Lung (tissue), 11 donors: ENCODE measurements at regions not wholly inside any gene's neighbourhood (a gene's known extent, or its start where the extent isn't known, plus 50 kb on each side); places are given as distances from the start of the nearest gene placed in this dataset.

ENCODE experiments used
- ATAC-seq: fragments of 200-7000 bp; cut with Tn5 transposase; one replicate; pipeline ENCODE4 v1.9.1; 2020; ENCODE audit warnings: moderate number of reproducible peaks; ENCODE audit not compliant: insufficient read depth, low FRiP score
- DNase-seq, 3 donors: peaks; one replicate each; pipeline ENCODE4 v3.0.0-alpha.2; 2013 to 2017
- H3K27ac ChIP-seq, 2 donors: one replicate each; pipeline ENCODE4 v1.5.1; 2013; ENCODE audit warnings: mild to moderate bottlenecking in 2 of 2, moderate library complexity in 2 of 2, control low read depth in 1 of 2, inconsistent platforms in 1 of 2, low read depth in 1 of 2, low read length in 1 of 2
- H3K27me3 ChIP-seq, 3 donors: one replicate each; pipeline ENCODE4 v1.5.1; 2013; ENCODE audit warnings: low read length in 2 of 3; ENCODE audit not compliant: control insufficient read depth in 3 of 3, insufficient read depth in 3 of 3
- H3K36me3 ChIP-seq, 4 donors: one replicate each; pipeline ENCODE4 v1.5.1; 2013; ENCODE audit warnings: low read length in 4 of 4, mild to moderate bottlenecking in 1 of 4, moderate library complexity in 1 of 4; ENCODE audit not compliant: control insufficient read depth in 4 of 4, insufficient read depth in 4 of 4
- H3K4me1 ChIP-seq, 5 donors: one replicate each; pipeline ENCODE4 v1.5.1; 2013; ENCODE audit warnings: low read length in 5 of 5, mild to moderate bottlenecking in 2 of 5, moderate library complexity in 1 of 5; ENCODE audit not compliant: control insufficient read depth in 5 of 5, insufficient read depth in 5 of 5
- H3K4me3 ChIP-seq: one replicate; pipeline ENCODE4 v1.5.1; 2013; ENCODE audit warnings: mild to moderate bottlenecking, control low read depth, moderate library complexity
- H3K9ac ChIP-seq, 2 donors: one replicate each; pipeline ENCODE4 v1.5.1; 2013; ENCODE audit warnings: low read length in 2 of 2, control low read depth in 1 of 2; ENCODE audit not compliant: insufficient read depth in 1 of 2
- H3K9me3 ChIP-seq, 4 donors: one replicate each; pipeline ENCODE4 v1.5.1; 2013; ENCODE audit warnings: low read length in 3 of 4, mild to moderate bottlenecking in 1 of 4, moderate library complexity in 1 of 4; ENCODE audit not compliant: control insufficient read depth in 4 of 4, insufficient read depth in 3 of 4
- WGBS, 2 donors: extraction: QIAGEN DNeasy Blood & Tissue Kit; methylation state at CpG; one replicate each; pipeline ENCODE4 v1.1.7; 2013; 5-methylcytosine and 5-hydroxymethylcytosine counted together
- TF ChIP-seq, protein P1 (sequence below): IDR thresholded peaks from 2 replicates; pipeline ENCODE4 v1.5.1; 2012; ENCODE audit warnings: mild to moderate bottlenecking; ENCODE audit errors: control extremely low read depth, extremely low read depth
- donor health status: control.
- donor health status: control.
- donor health status: Bipolar disorder and iron deficiency.
- donor health status: healthy.
- donor health status: DM: yes; HTN: yes; CAD: no.

DNA sequence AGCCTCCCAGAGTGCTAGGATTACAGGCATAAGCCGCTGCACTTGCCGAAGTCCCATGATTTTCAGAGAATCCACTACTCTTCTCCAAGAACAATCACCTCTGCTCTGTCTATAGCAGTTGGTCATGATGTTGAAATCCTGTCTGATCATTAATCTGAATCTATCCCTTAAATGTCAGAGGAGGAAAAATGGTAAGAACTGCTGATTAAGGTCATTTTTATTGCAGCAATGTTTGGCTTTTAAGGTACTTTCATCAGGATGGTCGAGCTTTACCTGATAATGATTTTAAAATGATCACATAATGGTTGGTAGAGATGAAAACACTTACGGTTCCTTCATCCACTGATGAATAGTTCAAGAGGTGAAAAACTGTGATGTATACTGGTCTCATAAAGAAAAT, 968.6 kb downstream of the TLE4 start:
- DNase-seq (no peak), ATAC-seq (no peak)
- no peaks in the 10 kb centered on the region for H3K4me1 ChIP-seq
- H3K36me3 ChIP-seq, result no peaks in the 10 kb centered on the region
- TF ChIP-seq, protein P1, sequence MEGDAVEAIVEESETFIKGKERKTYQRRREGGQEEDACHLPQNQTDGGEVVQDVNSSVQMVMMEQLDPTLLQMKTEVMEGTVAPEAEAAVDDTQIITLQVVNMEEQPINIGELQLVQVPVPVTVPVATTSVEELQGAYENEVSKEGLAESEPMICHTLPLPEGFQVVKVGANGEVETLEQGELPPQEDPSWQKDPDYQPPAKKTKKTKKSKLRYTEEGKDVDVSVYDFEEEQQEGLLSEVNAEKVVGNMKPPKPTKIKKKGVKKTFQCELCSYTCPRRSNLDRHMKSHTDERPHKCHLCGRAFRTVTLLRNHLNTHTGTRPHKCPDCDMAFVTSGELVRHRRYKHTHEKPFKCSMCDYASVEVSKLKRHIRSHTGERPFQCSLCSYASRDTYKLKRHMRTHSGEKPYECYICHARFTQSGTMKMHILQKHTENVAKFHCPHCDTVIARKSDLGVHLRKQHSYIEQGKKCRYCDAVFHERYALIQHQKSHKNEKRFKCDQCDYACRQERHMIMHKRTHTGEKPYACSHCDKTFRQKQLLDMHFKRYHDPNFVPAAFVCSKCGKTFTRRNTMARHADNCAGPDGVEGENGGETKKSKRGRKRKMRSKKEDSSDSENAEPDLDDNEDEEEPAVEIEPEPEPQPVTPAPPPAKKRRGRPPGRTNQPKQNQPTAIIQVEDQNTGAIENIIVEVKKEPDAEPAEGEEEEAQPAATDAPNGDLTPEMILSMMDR, result no peak
- H3K9ac ChIP-seq, result no peak overlapping the region
- WGBS, 2 donors, result 88 to 93% methylated on average over 4 of the region's 4 CpGs
- H3K27ac ChIP-seq, result no peak overlapping the region
- H3K27me3 ChIP-seq, result no peaks in the 10 kb centered on the region
- H3K9me3 ChIP-seq, result peaks cover 0 to 3% (median 0%) of the 10 kb centered on the region in 4 donors
- H3K4me3 ChIP-seq, result no peak overlapping the region

DNA sequence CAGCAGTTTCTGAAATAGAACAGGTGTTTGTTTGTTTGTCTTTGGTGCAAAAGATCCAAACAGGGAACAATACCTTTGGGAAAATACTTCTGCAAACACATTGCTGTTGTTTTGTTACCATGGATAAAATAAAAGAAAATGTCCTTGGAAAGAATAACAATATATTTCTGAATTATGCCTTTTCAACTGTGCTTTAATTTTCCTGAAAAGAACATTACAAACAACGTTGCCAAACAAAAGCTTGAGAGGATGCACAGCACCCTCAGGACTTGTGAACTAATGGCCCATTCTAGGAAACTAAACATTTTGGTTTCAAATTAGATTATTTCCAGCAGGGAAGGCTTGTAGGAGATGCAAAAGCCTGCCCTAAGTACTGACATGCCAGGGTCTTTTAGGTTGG, 967.2 kb downstream of the TLE4 start:
- WGBS, 2 donors, result 68 to 79% methylated on average over 1 of the region's 1 CpG
- Histone ChIP-seq H3K27ac (no peak overlapping the region), H3K4me3 (no peak overlapping the region), H3K36me3 (no peaks in the 10 kb centered on the region), H3K9me3 (peaks cover 0 to 4% (median 0%) of the 10 kb centered on the region in 4 donors), H3K27me3 (no peaks in the 10 kb centered on the region), H3K9ac (no peak overlapping the region), H3K4me1 (no peaks in the 10 kb centered on the region)
- TF ChIP-seq, protein P1, result no peak
- ATAC-seq, result no peak
- no peak for DNase-seq

DNA sequence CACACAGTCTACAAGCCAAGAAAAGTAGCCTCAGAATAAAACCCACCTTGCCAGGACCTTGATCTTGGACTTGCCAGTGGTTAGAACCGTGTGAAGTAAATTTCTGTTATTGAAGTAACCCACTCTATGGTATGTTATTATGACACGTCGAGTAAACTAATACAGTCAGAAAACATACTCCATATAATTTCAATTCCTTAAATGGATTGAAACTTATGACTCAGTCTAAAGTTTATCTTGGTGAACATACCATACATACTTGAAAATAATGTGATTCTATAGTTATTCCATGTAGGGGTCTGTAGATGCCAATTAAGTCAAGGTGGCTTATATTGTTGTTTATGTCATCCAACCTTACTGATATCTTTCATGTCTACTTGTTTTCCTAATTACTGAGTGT, 950.7 kb downstream of the TLE4 start:
- Histone ChIP-seq H3K4me1 (no peaks in the 10 kb centered on the region), H3K27ac (no peak overlapping the region), H3K4me3 (no peak overlapping the region), H3K36me3 (no peaks in the 10 kb centered on the region), H3K9ac (no peak overlapping the region), H3K9me3 (peaks cover 0 to 4% (median 2%) of the 10 kb centered on the region in 4 donors), H3K27me3 (no peaks in the 10 kb centered on the region)
- ATAC-seq (no peak), DNase-seq (no peak)
- WGBS, 2 donors, result 91 to 92% methylated on average over 3 of the region's 3 CpGs
- TF ChIP-seq, protein P1, result no peak

DNA sequence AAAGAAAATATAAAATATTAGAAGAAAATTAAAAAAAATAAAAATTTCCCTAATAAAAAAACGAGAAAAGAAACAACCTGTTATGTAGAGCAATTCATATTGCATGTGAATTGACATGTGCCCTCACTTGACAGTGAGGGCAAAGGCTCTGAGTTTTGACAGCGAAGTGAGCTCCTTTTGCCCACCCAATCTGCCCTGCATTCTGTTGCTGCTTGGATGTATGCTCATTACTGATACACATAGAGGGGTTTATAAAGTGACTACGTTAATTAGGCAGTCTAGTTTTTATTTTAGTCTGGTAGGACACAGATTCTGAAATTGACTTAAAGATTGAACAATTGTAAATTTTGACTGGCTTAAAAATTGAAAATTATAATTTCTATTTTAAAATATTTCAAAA, 949.4 kb downstream of the TLE4 start:
- ATAC-seq (no peak), DNase-seq (no peak)
- no peaks in the 10 kb centered on the region for H3K36me3 ChIP-seq
- WGBS, 2 donors, result 79 to 88% methylated on average over 3 of the region's 3 CpGs
- no peaks in the 10 kb centered on the region for H3K4me1 ChIP-seq
- H3K9me3 ChIP-seq, result peaks cover 0 to 4% (median 0%) of the 10 kb centered on the region in 4 donors
- H3K27me3 ChIP-seq, result no peaks in the 10 kb centered on the region
- H3K4me3 ChIP-seq, result no peak overlapping the region
- TF ChIP-seq, protein P1, result no peak
- no peak overlapping the region for H3K9ac ChIP-seq
- no peak overlapping the region for H3K27ac ChIP-seq
